OCI-LY7 (cell line): ENCODE measurements at regions not wholly inside any gene's neighbourhood (a gene's known extent, or its start where the extent isn't known, plus 50 kb on each side); places are given as distances from the start of the nearest gene placed in this dataset.

Experiments used
- EZH2phosphoT487 ChIP-seq: fragments of 200-600 bp; sonication (generic); IDR thresholded peaks from 2 replicates; pipeline ENCODE4 v1.6.1; 2018; ENCODE audit warnings: low read depth, borderline replicate concordance, mild to moderate bottlenecking, mixed run types, antibody characterized with exemption, low read length, moderate library complexity, mixed read lengths
- TF ChIP-seq, protein P1 (sequence below): fragments of 200-600 bp; sonication (generic); conservative IDR thresholded peaks from 2 replicates; pipeline ENCODE4 v1.5.1; 2014; ENCODE audit warnings: mild to moderate bottlenecking, antibody characterized with exemption, low read length, moderate library complexity, mixed read lengths

DNA sequence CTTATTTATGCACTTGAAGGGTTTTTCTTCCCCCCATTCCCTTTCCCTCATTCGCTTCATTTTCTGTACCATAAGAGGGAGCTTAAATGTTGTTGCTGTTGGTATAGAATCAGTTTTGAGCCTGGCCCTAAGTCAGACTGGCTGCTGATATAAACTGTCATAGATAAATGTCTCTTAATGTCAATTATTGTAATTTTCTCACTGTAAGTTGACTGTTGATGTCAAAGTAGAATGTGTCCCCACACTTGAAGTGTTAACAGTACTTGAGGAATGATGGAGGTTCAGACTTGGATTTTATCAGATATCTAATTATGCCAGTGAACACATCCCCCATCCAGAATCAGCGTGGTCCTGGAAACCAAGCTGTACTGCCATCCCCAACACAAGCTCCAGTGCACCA lies 87.8 kb downstream of the PRR15 start:
- TF ChIP-seq, protein P1, sequence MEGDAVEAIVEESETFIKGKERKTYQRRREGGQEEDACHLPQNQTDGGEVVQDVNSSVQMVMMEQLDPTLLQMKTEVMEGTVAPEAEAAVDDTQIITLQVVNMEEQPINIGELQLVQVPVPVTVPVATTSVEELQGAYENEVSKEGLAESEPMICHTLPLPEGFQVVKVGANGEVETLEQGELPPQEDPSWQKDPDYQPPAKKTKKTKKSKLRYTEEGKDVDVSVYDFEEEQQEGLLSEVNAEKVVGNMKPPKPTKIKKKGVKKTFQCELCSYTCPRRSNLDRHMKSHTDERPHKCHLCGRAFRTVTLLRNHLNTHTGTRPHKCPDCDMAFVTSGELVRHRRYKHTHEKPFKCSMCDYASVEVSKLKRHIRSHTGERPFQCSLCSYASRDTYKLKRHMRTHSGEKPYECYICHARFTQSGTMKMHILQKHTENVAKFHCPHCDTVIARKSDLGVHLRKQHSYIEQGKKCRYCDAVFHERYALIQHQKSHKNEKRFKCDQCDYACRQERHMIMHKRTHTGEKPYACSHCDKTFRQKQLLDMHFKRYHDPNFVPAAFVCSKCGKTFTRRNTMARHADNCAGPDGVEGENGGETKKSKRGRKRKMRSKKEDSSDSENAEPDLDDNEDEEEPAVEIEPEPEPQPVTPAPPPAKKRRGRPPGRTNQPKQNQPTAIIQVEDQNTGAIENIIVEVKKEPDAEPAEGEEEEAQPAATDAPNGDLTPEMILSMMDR: no peak
- TF ChIP-seq EZH2phosphoT487: no peak
